ENCODE measurements at regions not wholly inside any gene's neighbourhood (a gene's known extent, or its start where the extent isn't known, plus 50 kb on each side); places are given as distances from the start of the nearest gene placed in this dataset.
A peak's percentile ranks its signal among the peaks of the same experiment; 100 is the strongest.

DNA sequence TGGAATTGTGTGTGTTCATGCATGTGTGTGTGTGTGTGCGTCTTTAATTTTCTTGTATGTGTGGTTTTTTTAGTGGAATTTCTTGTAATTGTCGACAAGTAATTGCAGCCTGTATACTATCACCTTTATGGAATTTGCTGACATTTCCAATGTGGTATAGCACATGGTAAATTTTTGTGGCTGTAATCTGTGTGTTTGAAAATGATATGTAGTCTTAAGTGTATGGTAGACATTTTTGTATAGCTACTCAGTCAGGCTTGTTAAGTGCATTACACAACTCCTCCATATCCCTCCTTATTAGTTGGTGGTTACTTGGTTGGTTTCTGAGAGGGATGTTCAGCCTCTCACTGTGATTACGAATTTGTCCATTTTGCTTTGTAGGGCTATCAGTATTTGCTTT is 384.5 kb upstream of the HSF2 start:
- TF ChIP-seq EGR1 (IDR thresholded peaks at IDR 0.05) = no peak
- no peak for TF ChIP-seq FOXM1 (IDR thresholded peaks at IDR 0.05; ENCODE audit: borderline replicate concordance, low read depth)
- no peak for TF ChIP-seq ZBTB7A (IDR thresholded peaks at IDR 0.05; ENCODE audit: low read depth)

DNA sequence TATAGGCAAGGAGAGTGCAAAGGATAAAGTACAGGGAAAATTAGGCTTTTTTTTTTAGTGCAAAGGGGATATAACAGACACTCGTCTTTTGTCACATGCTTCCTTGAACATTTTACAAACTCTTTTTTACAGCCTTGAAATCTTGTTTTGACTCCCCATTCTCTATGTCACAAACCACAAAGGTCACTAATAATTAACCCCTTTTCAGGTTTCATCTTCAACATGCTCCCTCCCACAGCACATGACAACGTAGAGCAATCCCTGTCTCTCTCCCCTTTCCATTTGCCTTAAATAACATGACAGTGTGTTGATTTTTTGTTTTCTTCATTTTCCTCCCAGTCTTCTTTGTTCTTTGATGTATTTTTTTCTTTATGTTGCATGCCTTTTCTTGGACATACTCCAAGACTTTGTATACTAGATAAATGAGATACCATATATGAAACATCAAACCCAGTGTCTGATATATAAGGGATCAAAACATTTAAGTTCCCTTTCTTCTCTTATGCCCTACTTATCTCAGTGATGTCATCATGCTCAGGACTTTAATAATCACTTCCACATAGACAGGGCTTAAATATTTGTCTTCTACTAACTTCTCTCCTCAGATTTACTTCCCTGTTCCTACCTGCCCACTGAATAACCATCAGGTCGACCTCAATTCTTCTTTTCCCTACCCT is 378.7 kb upstream of the HSF2 start:
- no peak for TF ChIP-seq EGR1 (IDR thresholded peaks at IDR 0.05)
- TF ChIP-seq USF1 (IDR thresholded peaks at IDR 0.05) = no peak
- TF ChIP-seq REST (IDR thresholded peaks at IDR 0.05; ENCODE audit: low read depth) = no peak
- TF ChIP-seq ZBTB7A (IDR thresholded peaks at IDR 0.05; ENCODE audit: low read depth) = no peak
- TF ChIP-seq CEBPB (IDR thresholded peaks at IDR 0.05) = no peak
- no peak for TF ChIP-seq NFIC (IDR thresholded peaks at IDR 0.05)
- no peak for TF ChIP-seq YY1 (IDR thresholded peaks at IDR 0.05; ENCODE audit: low read depth)
- TF ChIP-seq FOXM1 (IDR thresholded peaks at IDR 0.05; ENCODE audit: borderline replicate concordance, low read depth) = no peak
- TF ChIP-seq RAD21 (IDR thresholded peaks at IDR 0.05; ENCODE audit: low read depth) = no peak
- TF ChIP-seq, protein P1, sequence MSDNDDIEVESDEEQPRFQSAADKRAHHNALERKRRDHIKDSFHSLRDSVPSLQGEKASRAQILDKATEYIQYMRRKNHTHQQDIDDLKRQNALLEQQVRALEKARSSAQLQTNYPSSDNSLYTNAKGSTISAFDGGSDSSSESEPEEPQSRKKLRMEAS (IDR thresholded peaks at IDR 0.05) = no peak

DNA sequence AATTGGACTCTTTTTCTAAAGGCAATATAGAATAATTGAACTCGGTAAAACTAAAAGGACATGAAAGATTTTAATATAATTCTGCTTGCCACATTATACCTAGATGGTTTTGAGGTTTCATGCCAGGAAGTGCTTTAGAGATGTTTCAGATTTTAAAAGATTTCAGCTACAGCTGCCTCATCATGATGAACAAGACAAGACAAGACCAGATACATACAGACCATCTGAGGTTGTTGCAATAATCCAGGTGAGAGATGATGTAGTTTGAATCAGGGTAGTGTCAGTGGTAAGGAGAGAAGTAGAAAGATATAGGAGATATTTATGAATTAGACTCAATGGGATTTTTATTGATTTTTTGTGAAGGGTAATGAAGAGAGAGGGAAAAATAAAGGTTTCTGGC is 374.3 kb upstream of the HSF2 start:
- TF ChIP-seq CEBPB (IDR thresholded peaks at IDR 0.05) = no peak
- no peak for TF ChIP-seq RAD21 (IDR thresholded peaks at IDR 0.05; ENCODE audit: low read depth)
- TF ChIP-seq ZBTB7A (IDR thresholded peaks at IDR 0.05; ENCODE audit: low read depth) = no peak
- TF ChIP-seq USF1 (IDR thresholded peaks at IDR 0.05) = no peak
- TF ChIP-seq, protein P1 (IDR thresholded peaks at IDR 0.05) = no peak
- no peak for TF ChIP-seq FOXM1 (IDR thresholded peaks at IDR 0.05; ENCODE audit: borderline replicate concordance, low read depth)

DNA sequence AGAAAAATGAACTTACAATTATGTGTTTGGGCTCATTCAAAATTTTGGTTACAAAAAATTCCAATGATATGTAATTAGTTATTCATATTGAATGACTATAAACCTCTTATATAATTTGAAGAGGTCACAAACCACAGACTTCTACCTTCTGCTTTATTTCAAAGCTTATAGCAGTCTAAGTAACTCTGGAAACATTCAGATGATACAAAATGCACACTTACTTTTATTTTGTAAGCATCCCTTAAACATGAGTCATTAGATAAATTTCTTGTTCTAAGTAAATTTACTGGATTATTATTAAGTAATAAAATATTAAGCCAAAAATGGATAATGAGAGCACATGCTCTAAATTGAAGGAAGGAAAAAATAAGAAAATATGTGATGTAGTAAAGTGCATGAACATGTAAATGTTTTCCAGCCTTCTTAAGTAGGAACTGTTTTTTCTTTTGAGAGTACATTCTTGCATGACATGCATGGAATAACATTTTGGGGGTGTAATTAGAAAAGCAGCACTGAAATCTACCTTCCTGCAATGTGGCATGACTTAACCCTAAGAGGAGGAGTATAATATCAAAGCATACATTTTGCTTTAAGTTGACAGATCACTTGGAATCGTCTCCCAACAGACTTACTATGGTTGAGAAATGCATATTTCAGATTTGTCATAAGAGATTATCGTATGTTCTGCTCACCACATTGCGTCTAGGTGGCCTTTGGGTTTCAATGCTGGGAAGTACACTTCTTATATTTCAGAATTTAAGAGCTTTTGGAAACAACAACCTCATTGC is 372.7 kb upstream of the HSF2 start:
- no peak for TF ChIP-seq NFIC (IDR thresholded peaks at IDR 0.05)
- no peak for TF ChIP-seq TEAD4 (IDR thresholded peaks at IDR 0.05)
- TF ChIP-seq FOXM1 (IDR thresholded peaks at IDR 0.05; ENCODE audit: borderline replicate concordance, low read depth) = no peak
- TF ChIP-seq, protein P1 (IDR thresholded peaks at IDR 0.05) = no peak

- no peak for TF ChIP-seq YY1 (IDR thresholded peaks at IDR 0.05; ENCODE audit: low read depth)
- TF ChIP-seq TCF12 (IDR thresholded peaks at IDR 0.05; ENCODE audit: low read depth) = no peak
- TF ChIP-seq RAD21 (IDR thresholded peaks at IDR 0.05; ENCODE audit: low read depth) = no peak
Observed at GRCh38 chr6:122028933-122029522, 370.4 kb upstream of the HSF2 start.

DNA sequence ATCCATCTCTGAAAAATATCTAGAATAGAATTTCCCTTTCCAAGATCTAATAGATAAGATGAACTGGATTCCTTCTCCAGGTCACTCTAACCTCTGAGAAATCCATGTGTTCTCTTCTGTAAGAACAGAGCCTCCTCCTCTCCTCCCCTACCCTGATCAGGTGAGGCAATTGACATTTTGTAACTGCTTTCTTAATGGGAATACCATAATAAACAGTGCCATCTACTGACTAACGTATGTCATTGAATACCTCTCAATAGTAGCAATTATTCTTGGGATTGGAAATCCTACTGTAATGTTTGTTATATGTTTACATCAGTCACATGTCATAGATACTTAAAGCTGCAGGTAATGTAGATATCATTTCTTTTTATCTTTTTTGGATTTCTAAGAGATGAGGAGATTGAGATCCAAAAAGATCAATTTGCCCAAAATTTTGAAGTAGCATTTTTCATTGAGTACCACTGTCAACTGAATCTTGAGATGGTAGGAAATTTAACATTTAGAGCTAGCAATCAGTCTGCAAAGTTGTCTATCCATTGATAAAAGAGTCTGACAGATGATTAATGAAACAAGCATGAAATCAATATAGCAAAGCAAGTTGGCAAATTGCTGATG is 365.8 kb upstream of the HSF2 start:
- TF ChIP-seq YY1 (IDR thresholded peaks at IDR 0.05; ENCODE audit: low read depth) (no peak), RAD21 (IDR thresholded peaks at IDR 0.05; ENCODE audit: low read depth) (peak; percentile 88), USF1 (IDR thresholded peaks at IDR 0.05) (peak; percentile 27; the same call in 1 of the 2 replicates), CEBPB (IDR thresholded peaks at IDR 0.05) (peak; percentile 47; the same call in 1 of the 2 replicates)

DNA sequence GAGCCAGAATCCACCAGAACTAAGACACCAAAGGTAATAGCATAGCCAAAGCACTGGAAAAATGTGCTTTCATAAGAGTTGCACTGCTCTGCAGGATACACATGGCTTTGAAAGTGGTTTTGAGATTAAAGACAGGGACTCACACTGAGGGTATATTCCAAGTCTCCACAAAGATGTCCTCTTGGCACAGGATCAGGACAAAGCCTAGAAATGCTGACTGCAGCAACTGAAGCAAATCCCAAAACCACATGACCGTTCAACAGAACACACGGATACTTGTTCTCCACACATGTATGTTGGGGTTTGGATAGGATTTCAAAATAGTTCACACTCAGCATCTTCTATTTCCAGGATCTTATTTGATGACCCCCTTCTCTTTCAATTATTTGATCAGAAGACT is 364.3 kb upstream of the HSF2 start:
- TF ChIP-seq TCF12 (IDR thresholded peaks at IDR 0.05; ENCODE audit: low read depth) (no peak), CEBPB (IDR thresholded peaks at IDR 0.05) (no peak), RAD21 (IDR thresholded peaks at IDR 0.05; ENCODE audit: low read depth) (no peak), USF1 (IDR thresholded peaks at IDR 0.05) (no peak), CREB1 (IDR thresholded peaks at IDR 0.05; ENCODE audit: low read depth) (no peak), YY1 (IDR thresholded peaks at IDR 0.05; ENCODE audit: low read depth) (no peak), EP300 (IDR thresholded peaks at IDR 0.05; ENCODE audit: borderline replicate concordance) (no peak), EGR1 (IDR thresholded peaks at IDR 0.05) (no peak), TAF1 (IDR thresholded peaks at IDR 0.05; ENCODE audit: low read depth) (no peak), REST (IDR thresholded peaks at IDR 0.05; ENCODE audit: low read depth) (no peak), NFIC (IDR thresholded peaks at IDR 0.05) (no peak), ZBTB7A (IDR thresholded peaks at IDR 0.05; ENCODE audit: low read depth) (no peak)

All from Ishikawa (cell line).